ENCODE measurements at regions not wholly inside any gene's neighbourhood (a gene's known extent, or its start where the extent isn't known, plus 50 kb on each side); places are given as distances from the start of the nearest gene placed in this dataset.

DNA sequence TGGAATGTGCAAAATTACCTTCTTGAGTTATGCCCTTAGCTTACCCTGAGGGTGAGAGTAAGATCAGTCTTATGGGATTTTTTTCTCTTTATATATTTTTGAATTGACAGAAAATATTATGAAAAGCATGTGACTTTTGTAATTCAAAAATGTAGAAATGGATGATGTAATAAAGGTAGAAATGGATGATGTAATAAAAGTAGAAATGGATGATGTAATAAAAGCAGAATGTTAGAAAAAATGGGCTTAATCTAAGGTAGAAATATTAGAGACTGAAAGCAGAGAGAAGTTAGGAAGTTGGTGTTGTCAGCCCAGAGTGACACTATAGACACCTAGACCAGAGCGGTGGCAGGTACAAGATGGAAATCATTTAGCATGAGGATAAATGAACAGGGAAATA is 107.1 kb upstream of the THSD7B start:
- no peak overlapping the region for H3K4me3 Mint-ChIP-seq
- H3K9me3 Mint-ChIP-seq: no peaks in the 10 kb centered on the region
- no peak for ATAC-seq
- H3K4me1 Mint-ChIP-seq (ENCODE audit: low read depth): no peaks in the 10 kb centered on the region
- H3K27me3 Mint-ChIP-seq: peaks cover 9% of the 10 kb centered on the region
- H3K36me3 Mint-ChIP-seq (ENCODE audit: low read depth): no peaks in the 10 kb centered on the region
- intact Hi-C loops (cut with micrococcal nuclease): no loop called here
- TF ChIP-seq, protein P1, sequence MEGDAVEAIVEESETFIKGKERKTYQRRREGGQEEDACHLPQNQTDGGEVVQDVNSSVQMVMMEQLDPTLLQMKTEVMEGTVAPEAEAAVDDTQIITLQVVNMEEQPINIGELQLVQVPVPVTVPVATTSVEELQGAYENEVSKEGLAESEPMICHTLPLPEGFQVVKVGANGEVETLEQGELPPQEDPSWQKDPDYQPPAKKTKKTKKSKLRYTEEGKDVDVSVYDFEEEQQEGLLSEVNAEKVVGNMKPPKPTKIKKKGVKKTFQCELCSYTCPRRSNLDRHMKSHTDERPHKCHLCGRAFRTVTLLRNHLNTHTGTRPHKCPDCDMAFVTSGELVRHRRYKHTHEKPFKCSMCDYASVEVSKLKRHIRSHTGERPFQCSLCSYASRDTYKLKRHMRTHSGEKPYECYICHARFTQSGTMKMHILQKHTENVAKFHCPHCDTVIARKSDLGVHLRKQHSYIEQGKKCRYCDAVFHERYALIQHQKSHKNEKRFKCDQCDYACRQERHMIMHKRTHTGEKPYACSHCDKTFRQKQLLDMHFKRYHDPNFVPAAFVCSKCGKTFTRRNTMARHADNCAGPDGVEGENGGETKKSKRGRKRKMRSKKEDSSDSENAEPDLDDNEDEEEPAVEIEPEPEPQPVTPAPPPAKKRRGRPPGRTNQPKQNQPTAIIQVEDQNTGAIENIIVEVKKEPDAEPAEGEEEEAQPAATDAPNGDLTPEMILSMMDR (IDR thresholded peaks at IDR 0.05): no peak
- no peak overlapping the region for H3K27ac Mint-ChIP-seq
- ChIA-PET POLR2A (no interaction called here), CTCF (no interaction called here)
- no peak for DNase-seq

DNA sequence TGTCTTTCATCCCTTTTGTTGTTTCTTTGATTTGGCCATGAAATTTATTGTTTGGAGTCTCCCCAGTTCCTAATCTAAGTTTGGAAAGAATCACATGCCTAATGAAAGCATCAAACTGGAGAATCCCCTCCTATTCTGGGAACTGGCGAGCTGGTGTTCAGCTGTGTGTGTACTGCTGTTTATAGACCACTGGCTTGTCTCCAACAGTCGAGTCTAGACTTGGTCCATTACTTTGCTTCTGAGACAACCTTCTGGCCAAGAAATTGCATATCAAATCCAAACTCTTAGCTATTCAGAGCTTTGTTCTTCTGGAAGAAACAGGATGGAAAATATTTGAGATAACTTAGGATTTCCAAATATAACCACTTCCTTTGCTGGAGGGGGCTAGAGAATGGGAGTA is 111.5 kb upstream of the THSD7B start:
- ChIA-PET CTCF (no interaction called here), POLR2A (no interaction called here)
- TF ChIP-seq, protein P1 (IDR thresholded peaks at IDR 0.05): no peak
- Mint-ChIP-seq H3K4me3 (no peak overlapping the region), H3K9me3 (no peaks in the 10 kb centered on the region), H3K27me3 (peaks cover 9% of the 10 kb centered on the region), H3K27ac (no peak overlapping the region), H3K36me3 (ENCODE audit: low read depth) (no peaks in the 10 kb centered on the region), H3K4me1 (ENCODE audit: low read depth) (no peaks in the 10 kb centered on the region)
- intact Hi-C loops (cut with micrococcal nuclease): no loop called here
- DNase-seq (no peak), ATAC-seq (no peak)

DNA sequence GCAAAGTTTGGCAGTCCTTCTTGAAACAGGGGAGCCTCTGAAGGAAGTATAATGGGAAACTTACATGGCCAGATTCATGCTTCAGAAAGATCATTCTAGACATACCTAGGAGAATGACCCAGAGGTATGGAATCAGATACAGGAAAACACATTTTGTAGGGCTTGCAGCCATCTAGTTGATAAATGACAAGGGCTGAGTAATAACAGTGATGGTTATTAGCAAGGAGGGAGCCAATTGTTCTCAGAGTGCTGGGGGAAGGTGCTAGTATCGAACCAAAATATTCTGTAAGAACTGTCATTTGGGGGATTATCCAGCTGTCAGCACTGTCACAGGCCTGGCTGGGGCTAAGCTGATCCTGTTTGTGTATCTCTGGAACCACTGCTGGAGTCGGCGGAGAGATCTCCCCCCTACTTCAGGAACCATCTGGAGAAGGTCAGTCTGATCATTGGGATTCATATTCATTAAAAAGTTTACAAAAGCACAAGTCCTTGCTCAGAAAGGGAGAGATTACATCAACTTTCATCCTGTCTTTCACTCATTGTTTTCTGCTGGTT is 113.8 kb upstream of the THSD7B start:
- no peak overlapping the region for H3K4me3 Mint-ChIP-seq
- ATAC-seq: no peak
- DNase-seq: no peak
- CTCF ChIA-PET: no interaction called here
- H3K27ac Mint-ChIP-seq: no peak overlapping the region
- intact Hi-C loops (cut with micrococcal nuclease): no loop called here
- H3K4me1 Mint-ChIP-seq (ENCODE audit: low read depth): no peaks in the 10 kb centered on the region
- TF ChIP-seq, protein P1 (IDR thresholded peaks at IDR 0.05): no peak
- H3K9me3 Mint-ChIP-seq: no peaks in the 10 kb centered on the region
- H3K27me3 Mint-ChIP-seq: peaks cover 7% of the 10 kb centered on the region
- H3K36me3 Mint-ChIP-seq (ENCODE audit: low read depth): no peaks in the 10 kb centered on the region
- POLR2A ChIA-PET: no interaction called here

DNA sequence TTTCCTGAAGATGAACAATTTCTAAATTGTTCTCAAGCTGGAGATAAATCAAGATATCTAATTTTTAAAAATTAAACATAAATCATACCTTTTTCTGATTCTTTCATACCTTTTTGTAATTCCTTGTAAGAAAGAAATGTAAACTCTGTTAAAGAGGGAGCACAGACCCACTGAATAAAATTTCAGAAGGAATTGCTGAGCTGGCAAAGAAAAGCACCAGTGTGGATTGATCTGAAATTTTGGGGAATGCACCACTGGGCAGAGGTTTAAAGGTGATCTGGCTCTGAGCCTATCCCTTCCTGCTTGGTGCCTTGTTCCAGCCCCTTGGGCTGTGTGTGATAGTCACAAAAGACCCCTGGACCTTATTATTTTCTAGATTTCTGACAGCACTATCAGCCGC is 118.3 kb upstream of the THSD7B start:
- intact Hi-C loops (cut with micrococcal nuclease): no loop called here
- no peaks in the 10 kb centered on the region for H3K36me3 Mint-ChIP-seq (ENCODE audit: low read depth)
- no peak overlapping the region for H3K4me3 Mint-ChIP-seq
- no peak overlapping the region for H3K27ac Mint-ChIP-seq
- no peak for DNase-seq
- H3K9me3 Mint-ChIP-seq: no peaks in the 10 kb centered on the region
- peaks cover 4% of the 10 kb centered on the region for H3K27me3 Mint-ChIP-seq
- CTCF ChIA-PET: no interaction called here
- no peak for ATAC-seq
- no peaks in the 10 kb centered on the region for H3K4me1 Mint-ChIP-seq (ENCODE audit: low read depth)
- TF ChIP-seq, protein P1 (IDR thresholded peaks at IDR 0.05): no peak
- POLR2A ChIA-PET: no interaction called here

DNA sequence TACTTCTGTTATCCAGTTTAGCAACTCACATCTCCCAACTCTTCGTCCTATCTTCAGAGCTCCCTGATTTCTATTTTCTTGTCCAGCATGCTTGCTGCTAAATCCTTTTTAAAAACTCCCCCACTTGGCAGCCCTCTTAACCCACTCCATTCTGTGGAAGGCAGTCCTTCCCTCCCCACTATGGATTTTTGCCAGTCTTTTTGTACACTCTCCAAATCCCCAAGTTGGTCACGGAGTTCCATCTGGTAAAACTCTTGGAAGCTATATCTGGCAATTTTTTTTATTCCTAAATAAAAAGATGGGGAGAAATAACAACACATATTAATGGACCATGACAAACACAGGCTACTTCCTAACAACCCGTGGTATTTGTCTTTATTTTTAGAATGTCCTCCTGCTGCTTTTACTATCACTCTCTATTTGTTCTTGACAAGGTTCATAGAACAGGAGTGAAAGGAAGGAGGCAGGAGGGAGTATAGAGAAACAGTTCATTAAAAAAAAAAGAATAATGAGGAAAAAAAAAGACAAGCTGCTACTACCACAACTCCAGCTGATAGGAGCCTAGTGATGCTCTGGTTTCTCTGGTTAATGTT is 120.0 kb upstream of the THSD7B start:
- TF ChIP-seq, protein P1 (IDR thresholded peaks at IDR 0.05): no peak
- no peaks in the 10 kb centered on the region for H3K36me3 Mint-ChIP-seq (ENCODE audit: low read depth)
- H3K9me3 Mint-ChIP-seq: no peaks in the 10 kb centered on the region
- ChIA-PET CTCF (no interaction called here), POLR2A (interaction anchor here (0.8 kb wide), 1 partner anchor 22 kb away, joined by 3 read pairs; no protein-coding TSS in a partner anchor)
- no peak for DNase-seq
- no peak for ATAC-seq
- no peaks in the 10 kb centered on the region for H3K4me1 Mint-ChIP-seq (ENCODE audit: low read depth)
- no peak overlapping the region for H3K4me3 Mint-ChIP-seq
- intact Hi-C loops (cut with micrococcal nuclease): no loop called here
- H3K27me3 Mint-ChIP-seq: peaks cover 3% of the 10 kb centered on the region
- H3K27ac Mint-ChIP-seq: no peak overlapping the region

Measured in activated CD8-positive, alpha-beta T cell treated with anti-CD3 and anti-CD28 coated beads for 36 hours (primary cell).